RWPE1 (cell line): ENCODE measurements at regions not wholly inside any gene's neighbourhood (a gene's known extent, or its start where the extent isn't known, plus 50 kb on each side); places are given as distances from the start of the nearest gene placed in this dataset.

Experiments used
- CTCF ChIA-PET: fragments of 350-600 bp; sonication (Branson Sonifier 250); formaldehyde crosslinking; extraction: SDS; loops from one replicate; lab custom pipeline; 2021; lab: Yijun Ruan, JAX
- POLR2A ChIA-PET: fragments of 400-600 bp; formaldehyde crosslinking; extraction: SDS; loops from one replicate; lab custom pipeline; 2020; ENCODE audit warnings: antibody characterized with exemption; ENCODE audit not compliant: low non-redundant PET; lab: Yijun Ruan, JAX
- DNase-seq: peaks from one replicate; pipeline ENCODE4 v3.0.0; 2012; ENCODE audit warnings: low spot score
- H3K27ac ChIP-seq: fragments of 450-650 bp; 2 replicates; pipeline ENCODE4 v1.5.1; 2017
- CTCF ChIP-seq: fragments of 450-650 bp; conservative IDR thresholded peaks from 2 replicates; pipeline ENCODE4 v1.5.1; 2017; ENCODE audit warnings: low read depth, mild to moderate bottlenecking

GRCh38 chr14:44778604-44779003, 183.1 kb downstream of the KLHL28 start:
- no peak for TF ChIP-seq CTCF
- no peak for DNase-seq
- H3K27ac ChIP-seq: no peak overlapping the region
- CTCF ChIA-PET: no interaction called here
- POLR2A ChIA-PET: no interaction called here

- TF ChIP-seq CTCF: no peak
- ChIA-PET POLR2A (no interaction called here), CTCF (no interaction called here)
- H3K27ac ChIP-seq: no peak overlapping the region
- no peak for DNase-seq
These were observed 184.2 kb downstream of the KLHL28 start for GRCh38 chr14:44777584-44777983.

- ChIA-PET POLR2A (no interaction called here), CTCF (interaction anchor here (0.7 kb wide), 1 partner anchor 922 kb away, joined by 4 read pairs; no protein-coding TSS in a partner anchor)
- no peak overlapping the region for H3K27ac ChIP-seq
- no peak for DNase-seq
- TF ChIP-seq CTCF: no peak
These were observed 186.5 kb downstream of the KLHL28 start for GRCh38 chr14:44775248-44775647.

- TF ChIP-seq CTCF: no peak
- CTCF ChIA-PET: no interaction called here
- no peak overlapping the region for H3K27ac ChIP-seq
- POLR2A ChIA-PET: no interaction called here
- DNase-seq: no peak
These were observed 187.4 kb downstream of the KLHL28 start for GRCh38 chr14:44774396-44774795.

- no peak for DNase-seq
- POLR2A ChIA-PET: no interaction called here
- H3K27ac ChIP-seq: no peak overlapping the region
- TF ChIP-seq CTCF: no peak
- CTCF ChIA-PET: no interaction called here
These were observed 190.3 kb downstream of the KLHL28 start for GRCh38 chr14:44771496-44771895.

- POLR2A ChIA-PET: no interaction called here
- no peak for TF ChIP-seq CTCF
- H3K27ac ChIP-seq: no peak overlapping the region
- no peak for DNase-seq
- CTCF ChIA-PET: no interaction called here
These were observed 191.5 kb downstream of the KLHL28 start for GRCh38 chr14:44770201-44770600.

- CTCF ChIA-PET: no interaction called here
- no peak for TF ChIP-seq CTCF
- no peak overlapping the region for H3K27ac ChIP-seq
- POLR2A ChIA-PET: no interaction called here
- DNase-seq: no peak
These were observed 192.8 kb downstream of the KLHL28 start for GRCh38 chr14:44768935-44769334.
